ENCODE measurements at regions not wholly inside any gene's neighbourhood (a gene's known extent, or its start where the extent isn't known, plus 50 kb on each side); places are given as distances from the start of the nearest gene placed in this dataset.

DNA sequence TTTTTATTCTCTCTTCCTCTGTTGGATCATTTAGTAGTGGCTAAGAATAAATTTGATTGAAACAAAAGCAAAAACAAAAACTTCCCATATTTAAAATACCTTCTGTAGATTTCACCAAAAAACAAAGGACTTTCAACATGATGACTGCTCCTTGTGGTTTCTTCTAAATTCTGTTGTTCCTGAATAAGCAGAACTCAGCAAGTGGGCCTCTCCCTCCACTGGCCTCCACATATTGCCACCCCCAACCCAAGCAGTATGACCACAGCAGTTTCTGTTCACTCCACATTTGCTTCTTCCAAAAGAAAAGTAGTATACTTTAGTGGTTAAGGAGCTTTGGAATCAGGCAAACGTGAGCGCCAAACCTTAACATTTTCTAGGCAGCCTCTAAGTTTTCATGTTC lies 114.7 kb downstream of the COX18 start:
- H3K4me3 ChIP-seq, result no peak overlapping the region
- no peak for TF ChIP-seq POLR2A (IDR thresholded peaks at IDR 0.05)
- no peaks in the 10 kb centered on the region for H3K36me3 ChIP-seq

DNA sequence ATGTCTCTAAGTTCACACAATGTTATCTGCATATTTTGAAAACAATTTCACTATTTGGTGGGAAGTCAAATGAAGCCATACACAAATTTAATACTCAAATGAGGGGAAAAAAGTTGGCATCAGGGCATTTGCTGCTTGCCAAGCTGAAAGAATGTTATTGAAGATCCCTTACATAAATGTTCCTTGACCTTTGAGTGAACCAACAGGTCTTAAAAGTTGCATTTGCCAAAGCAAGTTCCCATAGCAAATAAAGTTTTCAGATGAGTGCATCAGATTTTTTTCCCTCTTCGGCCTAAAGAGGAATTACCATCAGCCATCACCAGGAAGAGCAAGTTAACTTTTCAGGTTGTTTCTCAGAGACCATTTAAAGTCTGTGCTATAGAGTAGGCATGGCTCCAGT lies 115.9 kb downstream of the COX18 start:
- Histone ChIP-seq H3K36me3 (no peaks in the 10 kb centered on the region), H3K27me3 (no peaks in the 10 kb centered on the region), H3K27ac (no peak overlapping the region), H3K4me1 (no peaks in the 10 kb centered on the region), H3K4me3 (no peak overlapping the region), H3K9me3 (no peaks in the 10 kb centered on the region)
- no peak for TF ChIP-seq POLR2A (IDR thresholded peaks at IDR 0.05)
- TF ChIP-seq, protein P1, sequence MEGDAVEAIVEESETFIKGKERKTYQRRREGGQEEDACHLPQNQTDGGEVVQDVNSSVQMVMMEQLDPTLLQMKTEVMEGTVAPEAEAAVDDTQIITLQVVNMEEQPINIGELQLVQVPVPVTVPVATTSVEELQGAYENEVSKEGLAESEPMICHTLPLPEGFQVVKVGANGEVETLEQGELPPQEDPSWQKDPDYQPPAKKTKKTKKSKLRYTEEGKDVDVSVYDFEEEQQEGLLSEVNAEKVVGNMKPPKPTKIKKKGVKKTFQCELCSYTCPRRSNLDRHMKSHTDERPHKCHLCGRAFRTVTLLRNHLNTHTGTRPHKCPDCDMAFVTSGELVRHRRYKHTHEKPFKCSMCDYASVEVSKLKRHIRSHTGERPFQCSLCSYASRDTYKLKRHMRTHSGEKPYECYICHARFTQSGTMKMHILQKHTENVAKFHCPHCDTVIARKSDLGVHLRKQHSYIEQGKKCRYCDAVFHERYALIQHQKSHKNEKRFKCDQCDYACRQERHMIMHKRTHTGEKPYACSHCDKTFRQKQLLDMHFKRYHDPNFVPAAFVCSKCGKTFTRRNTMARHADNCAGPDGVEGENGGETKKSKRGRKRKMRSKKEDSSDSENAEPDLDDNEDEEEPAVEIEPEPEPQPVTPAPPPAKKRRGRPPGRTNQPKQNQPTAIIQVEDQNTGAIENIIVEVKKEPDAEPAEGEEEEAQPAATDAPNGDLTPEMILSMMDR (IDR thresholded peaks at IDR 0.05), result no peak
- no peak for DNase-seq

More for the DNA sequence above, 114.7 kb downstream of the COX18 start:
- Histone ChIP-seq H3K4me1 (no peaks in the 10 kb centered on the region), H3K27me3 (no peaks in the 10 kb centered on the region), H3K9me3 (no peaks in the 10 kb centered on the region), H3K27ac (no peak overlapping the region)
- no peak for DNase-seq

- Histone ChIP-seq H3K4me3 (no peak overlapping the region), H3K9me3 (no peaks in the 10 kb centered on the region), H3K27ac (no peak overlapping the region), H3K27me3 (no peaks in the 10 kb centered on the region), H3K36me3 (no peaks in the 10 kb centered on the region), H3K4me1 (no peaks in the 10 kb centered on the region)
- TF ChIP-seq POLR2A (IDR thresholded peaks at IDR 0.05), result no peak
- TF ChIP-seq, protein P1 (IDR thresholded peaks at IDR 0.05), result no peak
- DNase-seq, result no peak
These were observed 117.9 kb downstream of the COX18 start for GRCh38 chr4:72951628-72952027.

- no peaks in the 10 kb centered on the region for H3K4me1 ChIP-seq
- TF ChIP-seq, protein P1 (IDR thresholded peaks at IDR 0.05), result no peak
- TF ChIP-seq POLR2A (IDR thresholded peaks at IDR 0.05), result no peak
- DNase-seq, result no peak
- no peaks in the 10 kb centered on the region for H3K27me3 ChIP-seq
- no peaks in the 10 kb centered on the region for H3K36me3 ChIP-seq
- no peaks in the 10 kb centered on the region for H3K9me3 ChIP-seq
- H3K4me3 ChIP-seq, result no peak overlapping the region
- no peak overlapping the region for H3K27ac ChIP-seq
These were observed 118.4 kb downstream of the COX18 start for GRCh38 chr4:72951147-72951546.

GRCh38 chr4:72948080-72948479 lies 121.4 kb downstream of the COX18 start:
- no peak for DNase-seq
- Histone ChIP-seq H3K27me3 (no peaks in the 10 kb centered on the region), H3K9me3 (no peaks in the 10 kb centered on the region), H3K36me3 (no peaks in the 10 kb centered on the region), H3K4me3 (no peak overlapping the region), H3K27ac (no peak overlapping the region), H3K4me1 (no peaks in the 10 kb centered on the region)
- no peak for TF ChIP-seq POLR2A (IDR thresholded peaks at IDR 0.05)
- TF ChIP-seq, protein P1 (IDR thresholded peaks at IDR 0.05), result no peak

DNA sequence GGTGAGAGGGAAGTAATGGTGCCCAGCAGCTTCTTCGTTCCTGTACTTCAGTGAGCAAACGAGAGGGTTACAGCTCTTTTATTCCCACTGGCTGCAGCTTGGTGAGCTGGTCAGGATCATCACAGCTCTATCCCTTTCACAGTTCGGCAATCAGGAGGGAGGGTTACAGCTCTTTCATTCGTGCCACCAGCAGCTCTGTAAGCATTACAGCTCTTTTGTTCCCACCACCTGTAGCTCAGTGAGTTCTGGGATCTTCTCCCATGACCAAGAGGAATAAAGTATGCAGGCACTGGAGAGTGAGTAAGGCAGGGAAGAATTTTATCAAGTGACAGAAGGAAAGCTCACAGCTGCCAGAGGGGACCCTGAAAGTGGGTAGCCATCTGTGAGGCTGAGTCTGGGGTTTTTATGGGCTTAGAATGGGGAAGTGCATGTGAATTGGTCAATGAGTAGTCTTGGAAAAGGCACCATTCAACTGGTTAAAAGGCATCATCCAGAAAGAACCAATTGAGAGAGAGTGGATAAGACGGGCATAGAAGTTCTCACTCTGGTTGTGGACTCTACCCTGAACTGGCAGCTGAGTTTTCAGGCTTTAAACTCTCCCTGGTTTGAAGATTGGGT lies 123.7 kb downstream of the COX18 start:
- TF ChIP-seq POLR2A (IDR thresholded peaks at IDR 0.05), result no peak
- TF ChIP-seq, protein P1 (IDR thresholded peaks at IDR 0.05), result no peak
- H3K36me3 ChIP-seq, result no peaks in the 10 kb centered on the region
- no peak overlapping the region for H3K27ac ChIP-seq
- no peak overlapping the region for H3K4me3 ChIP-seq
- DNase-seq, result no peak
- no peaks in the 10 kb centered on the region for H3K27me3 ChIP-seq
- H3K9me3 ChIP-seq, result no peaks in the 10 kb centered on the region
- H3K4me1 ChIP-seq, result no peaks in the 10 kb centered on the region

Data from Peyer's patch (tissue), 4 donors.